Breast epithelium (tissue), 4 donors: ENCODE measurements at regions not wholly inside any gene's neighbourhood (a gene's known extent, or its start where the extent isn't known, plus 50 kb on each side); places are given as distances from the start of the nearest gene placed in this dataset.

Experiments
- DNase-seq, 2 donors: peaks; one replicate each; pipeline ENCODE4 v3.0.0-alpha.2; 2019; ENCODE audit warnings: low spot score in 2 of 2
- H3K27ac ChIP-seq, 2 donors: fragments of 200-600 bp; sonication (generic) in 1 of 2; one replicate each; pipeline ENCODE4 v1.5.1; 2016 to 2019; ENCODE audit warnings: mild to moderate bottlenecking in 1 of 2
- H3K27me3 ChIP-seq, 2 donors: fragments of 200-600 bp; sonication (generic) in 1 of 2; one replicate each; pipeline versions ENCODE4 v1.5.1 to v1.6.0; 2017 to 2019; ENCODE audit warnings: control low read depth in 1 of 2, mild to moderate bottlenecking in 1 of 2
- H3K36me3 ChIP-seq: fragments of 200-600 bp; one replicate; pipeline ENCODE4 v1.5.1; 2019
- H3K4me1 ChIP-seq, 2 donors: fragments of 200-600 bp; sonication (generic); one replicate each; pipeline ENCODE4 v1.5.1; 2016 to 2019; ENCODE audit warnings: control low read depth in 1 of 2
- H3K4me3 ChIP-seq, 3 donors: fragments of 200-600 bp; sonication (generic); 1 replicate in 2 of 3; 2 replicates in 1 of 3; pipeline ENCODE4 v1.5.1; 2016 to 2019; ENCODE audit warnings: mild to moderate bottlenecking in 3 of 3, moderate library complexity in 2 of 3
- H3K9me3 ChIP-seq, 2 donors: fragments of 200-600 bp; sonication (generic) in 1 of 2; one replicate each; pipeline ENCODE4 v1.5.1; 2016 to 2019; ENCODE audit warnings: control low read depth in 1 of 2
- CTCF ChIP-seq, 3 donors: fragments of 450-650 bp; IDR thresholded peaks; one replicate each; pipeline ENCODE4 v1.5.1; 2016 to 2017; ENCODE audit warnings: antibody characterized with exemption in 3 of 3, mild to moderate bottlenecking in 3 of 3, moderate library complexity in 3 of 3
- POLR2A ChIP-seq: fragments of 450-650 bp; IDR thresholded peaks from one replicate; pipeline ENCODE4 v1.6.1; 2016; ENCODE audit warnings: antibody characterized with exemption, mild to moderate bottlenecking, moderate library complexity
- POLR2AphosphoS5 ChIP-seq, 3 donors: sonication (generic); formaldehyde crosslinking; IDR thresholded peaks; one replicate each; pipeline ENCODE4 v1.6.1; 2017; ENCODE audit warnings: antibody characterized with exemption in 3 of 3
- intact Hi-C: fragments of 100-400 bp; cut with DNase I; formaldehyde crosslinking; loops from one replicate; pipeline ENCODE4 v1.15.1; 2023; ENCODE audit warnings: low total_unique reads

DNA sequence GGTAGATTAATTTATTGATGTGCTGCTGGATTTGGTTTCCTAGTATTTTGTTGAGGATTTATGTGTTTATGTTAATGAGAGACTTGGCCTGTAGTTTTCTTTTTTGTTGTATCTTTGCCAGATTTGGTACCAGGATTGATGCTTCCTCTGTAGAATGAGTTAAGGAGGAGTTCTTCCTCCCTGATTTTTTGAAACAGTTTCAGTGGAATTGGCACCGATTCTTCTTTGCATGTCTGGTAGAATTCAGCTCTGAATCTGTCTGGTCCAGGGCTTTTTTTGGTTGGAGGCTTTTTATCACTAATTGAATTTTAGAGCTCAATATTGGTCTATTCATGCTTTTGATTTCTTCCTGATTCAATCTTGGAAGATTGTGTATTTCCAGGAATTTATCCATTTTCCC, 174.0 kb upstream of the NDST4 start:
- H3K4me1 ChIP-seq, result no peaks in the 10 kb centered on the region
- no peaks in the 10 kb centered on the region for H3K36me3 ChIP-seq
- DNase-seq, result no peak
- H3K9me3 ChIP-seq, result no peaks in the 10 kb centered on the region
- no peak overlapping the region for H3K27ac ChIP-seq
- no peaks in the 10 kb centered on the region for H3K27me3 ChIP-seq
- intact Hi-C loops, result no loop called here
- H3K4me3 ChIP-seq, result no peak overlapping the region
- TF ChIP-seq POLR2AphosphoS5 (IDR thresholded peaks at IDR 0.05) (no peak), POLR2A (no peak), CTCF (IDR thresholded peaks at IDR 0.05) (no peak)

- H3K9me3 ChIP-seq, result no peaks in the 10 kb centered on the region
- H3K4me1 ChIP-seq, result no peaks in the 10 kb centered on the region
- no peak for DNase-seq
- H3K36me3 ChIP-seq, result peaks cover 3% of the 10 kb centered on the region
- intact Hi-C loops, result no loop called here
- no peak overlapping the region for H3K27ac ChIP-seq
- H3K4me3 ChIP-seq, result no peak overlapping the region
- H3K27me3 ChIP-seq, result no peaks in the 10 kb centered on the region
- no peak for TF ChIP-seq POLR2AphosphoS5 (IDR thresholded peaks at IDR 0.05)
- no peak for TF ChIP-seq POLR2A
- TF ChIP-seq CTCF (IDR thresholded peaks at IDR 0.05), result no peak
Observed at GRCh38 chr4:115279330-115279729, 165.9 kb upstream of the NDST4 start.

DNA sequence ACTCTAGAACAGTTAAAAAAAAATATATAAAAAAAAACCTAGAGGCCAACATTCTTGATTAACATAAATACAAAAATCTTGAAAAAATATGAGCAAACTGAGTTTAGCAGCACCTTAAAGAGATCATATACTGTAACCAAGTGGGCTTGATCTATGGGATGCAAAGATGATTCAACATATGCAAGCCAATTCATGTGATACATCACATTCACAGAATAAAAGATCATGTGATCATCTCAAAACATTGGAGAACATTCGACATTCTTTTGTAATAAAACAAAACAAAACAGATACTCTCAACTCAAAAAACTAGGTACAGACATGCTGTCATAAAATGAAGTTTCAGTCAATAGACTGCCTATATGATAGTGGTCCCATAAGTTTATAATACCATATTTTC, 165.4 kb upstream of the NDST4 start:
- DNase-seq, result no peak
- H3K4me3 ChIP-seq, result no peak overlapping the region
- no peaks in the 10 kb centered on the region for H3K4me1 ChIP-seq
- intact Hi-C loops, result no loop called here
- no peaks in the 10 kb centered on the region for H3K9me3 ChIP-seq
- H3K27ac ChIP-seq, result no peak overlapping the region
- no peaks in the 10 kb centered on the region for H3K27me3 ChIP-seq
- TF ChIP-seq POLR2A, result no peak
- no peak for TF ChIP-seq POLR2AphosphoS5 (IDR thresholded peaks at IDR 0.05)
- TF ChIP-seq CTCF (IDR thresholded peaks at IDR 0.05), result no peak
- H3K36me3 ChIP-seq, result peaks cover 3% of the 10 kb centered on the region

DNA sequence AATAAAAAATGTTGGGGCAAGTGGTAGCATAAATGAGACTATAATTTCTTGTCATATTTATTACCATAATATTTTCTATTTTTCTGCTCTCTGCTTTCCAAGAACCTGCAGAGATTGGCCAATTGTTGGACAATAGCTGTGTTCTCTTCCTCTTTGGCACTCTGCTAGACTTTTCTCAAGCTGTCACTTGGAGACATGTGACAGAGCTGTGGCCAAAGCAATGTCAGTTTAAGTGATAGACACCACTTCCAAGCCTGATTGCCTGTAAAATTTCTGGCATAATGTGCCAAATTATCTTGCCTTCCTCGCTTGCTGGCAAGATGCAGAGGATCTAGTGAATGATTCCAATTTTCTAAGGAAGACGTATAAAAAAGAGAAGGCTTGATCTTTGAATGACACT, 162.2 kb upstream of the NDST4 start:
- DNase-seq, result no peak
- no peak for TF ChIP-seq POLR2AphosphoS5 (IDR thresholded peaks at IDR 0.05)
- no peak for TF ChIP-seq POLR2A
- no peak for TF ChIP-seq CTCF (IDR thresholded peaks at IDR 0.05)
- no peaks in the 10 kb centered on the region for H3K9me3 ChIP-seq
- no peak overlapping the region for H3K27ac ChIP-seq
- no peak overlapping the region for H3K4me3 ChIP-seq
- no peaks in the 10 kb centered on the region for H3K27me3 ChIP-seq
- intact Hi-C loops, result no loop called here
- H3K36me3 ChIP-seq, result no peaks in the 10 kb centered on the region
- H3K4me1 ChIP-seq, result no peaks in the 10 kb centered on the region

- no peaks in the 10 kb centered on the region for H3K27me3 ChIP-seq
- no peak overlapping the region for H3K4me3 ChIP-seq
- H3K9me3 ChIP-seq, result no peaks in the 10 kb centered on the region
- no peak for DNase-seq
- TF ChIP-seq CTCF (IDR thresholded peaks at IDR 0.05), result no peak
- TF ChIP-seq POLR2A, result no peak
- TF ChIP-seq POLR2AphosphoS5 (IDR thresholded peaks at IDR 0.05), result no peak
- H3K36me3 ChIP-seq, result no peaks in the 10 kb centered on the region
- H3K27ac ChIP-seq, result no peak overlapping the region
- H3K4me1 ChIP-seq, result no peaks in the 10 kb centered on the region
- intact Hi-C loops, result no loop called here
Observed at GRCh38 chr4:115274545-115274944, 161.1 kb upstream of the NDST4 start.
